Upper lobe of right lung (tissue), 1 donor: ENCODE measurements at regions not wholly inside any gene's neighbourhood (a gene's known extent, or its start where the extent isn't known, plus 50 kb on each side); places are given as distances from the start of the nearest gene placed in this dataset.

ENCODE experiments used
- ATAC-seq: fragments of 200-7000 bp; cut with Tn5 transposase; one replicate; pipeline ENCODE4 v1.9.1; 2020; ENCODE audit warnings: mild to moderate bottlenecking, moderate library complexity
- DNase-seq: peaks from one replicate; pipeline ENCODE4 v3.0.0-alpha.2; 2020
- H3K27ac ChIP-seq: fragments of 200-600 bp; one replicate; pipeline ENCODE4 v1.8.0; 2022
- H3K27me3 ChIP-seq: fragments of 200-600 bp; one replicate; pipeline ENCODE4 v1.8.0; 2022; ENCODE audit warnings: mild to moderate bottlenecking
- H3K36me3 ChIP-seq: fragments of 200-600 bp; one replicate; pipeline ENCODE4 v1.8.0; 2022
- H3K4me1 ChIP-seq: fragments of 200-600 bp; one replicate; pipeline ENCODE4 v1.8.0; 2022
- H3K4me3 ChIP-seq: fragments of 200-600 bp; one replicate; pipeline ENCODE4 v1.8.0; 2022; ENCODE audit warnings: mild to moderate bottlenecking
- H3K9me3 ChIP-seq: fragments of 200-600 bp; one replicate; pipeline ENCODE4 v1.8.0; 2022
- intact Hi-C: fragments of 100-400 bp; cut with DNase I; formaldehyde crosslinking; loops from one replicate; pipeline ENCODE4 v1.11.0; 2022
- TF ChIP-seq, protein P1 (sequence below): fragments of 200-600 bp; IDR thresholded peaks from one replicate; pipeline ENCODE4 v1.8.0; 2022; ENCODE audit warnings: antibody characterized with exemption
- donor health status: DM: no; HTN: yes; CAD: no; lungs with severe emphysema.

DNA sequence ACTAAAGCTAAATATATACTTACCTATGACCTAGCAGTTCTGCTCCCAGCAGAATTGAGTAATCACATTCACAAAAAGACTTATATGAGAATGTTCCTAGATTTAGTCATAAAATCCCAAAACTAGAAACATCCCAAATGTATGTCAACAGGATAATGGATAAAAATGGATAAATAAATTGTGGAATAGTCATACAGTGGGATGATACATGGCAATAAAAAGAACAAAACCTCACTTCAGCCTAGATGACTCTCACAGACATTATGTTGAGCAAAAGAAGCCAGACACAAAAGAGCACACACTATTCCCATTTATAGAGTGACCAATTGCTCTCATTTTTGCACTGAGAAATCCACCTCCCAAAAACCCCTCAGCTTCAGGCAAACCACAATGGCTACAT, 352.4 kb upstream of the HTR2A start:
- Histone ChIP-seq H3K27ac (no peak overlapping the region), H3K9me3 (no peaks in the 10 kb centered on the region), H3K36me3 (no peaks in the 10 kb centered on the region), H3K4me3 (no peak overlapping the region), H3K27me3 (no peaks in the 10 kb centered on the region), H3K4me1 (no peaks in the 10 kb centered on the region)
- intact Hi-C loops, result no loop called here
- TF ChIP-seq, protein P1, sequence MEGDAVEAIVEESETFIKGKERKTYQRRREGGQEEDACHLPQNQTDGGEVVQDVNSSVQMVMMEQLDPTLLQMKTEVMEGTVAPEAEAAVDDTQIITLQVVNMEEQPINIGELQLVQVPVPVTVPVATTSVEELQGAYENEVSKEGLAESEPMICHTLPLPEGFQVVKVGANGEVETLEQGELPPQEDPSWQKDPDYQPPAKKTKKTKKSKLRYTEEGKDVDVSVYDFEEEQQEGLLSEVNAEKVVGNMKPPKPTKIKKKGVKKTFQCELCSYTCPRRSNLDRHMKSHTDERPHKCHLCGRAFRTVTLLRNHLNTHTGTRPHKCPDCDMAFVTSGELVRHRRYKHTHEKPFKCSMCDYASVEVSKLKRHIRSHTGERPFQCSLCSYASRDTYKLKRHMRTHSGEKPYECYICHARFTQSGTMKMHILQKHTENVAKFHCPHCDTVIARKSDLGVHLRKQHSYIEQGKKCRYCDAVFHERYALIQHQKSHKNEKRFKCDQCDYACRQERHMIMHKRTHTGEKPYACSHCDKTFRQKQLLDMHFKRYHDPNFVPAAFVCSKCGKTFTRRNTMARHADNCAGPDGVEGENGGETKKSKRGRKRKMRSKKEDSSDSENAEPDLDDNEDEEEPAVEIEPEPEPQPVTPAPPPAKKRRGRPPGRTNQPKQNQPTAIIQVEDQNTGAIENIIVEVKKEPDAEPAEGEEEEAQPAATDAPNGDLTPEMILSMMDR, result no peak
- no peak for ATAC-seq
- no peak for DNase-seq

DNA sequence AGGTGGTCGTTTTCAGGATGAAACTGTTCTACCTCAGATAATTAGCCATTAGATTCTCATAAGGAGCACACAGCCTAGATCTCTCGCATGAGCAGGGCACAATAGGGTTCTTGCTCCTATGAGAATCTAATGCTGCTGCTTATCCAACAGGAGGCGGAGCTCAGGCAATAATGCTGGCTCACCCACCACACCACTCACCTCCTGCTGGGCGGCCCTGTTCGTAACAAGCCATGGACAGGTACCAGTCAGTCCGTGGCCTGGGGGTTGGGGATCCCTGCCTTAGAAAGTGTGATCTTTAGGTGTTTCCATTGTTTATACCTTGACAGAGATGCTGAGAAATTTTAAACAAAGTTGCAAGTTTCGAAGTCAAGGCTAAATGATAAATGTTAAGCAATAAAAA, 344.6 kb upstream of the HTR2A start:
- intact Hi-C loops, result no loop called here
- TF ChIP-seq, protein P1, result no peak
- no peak for DNase-seq
- Histone ChIP-seq H3K36me3 (no peaks in the 10 kb centered on the region), H3K4me1 (no peaks in the 10 kb centered on the region), H3K9me3 (no peaks in the 10 kb centered on the region), H3K27ac (no peak overlapping the region), H3K4me3 (no peak overlapping the region), H3K27me3 (no peaks in the 10 kb centered on the region)
- no peak for ATAC-seq

DNA sequence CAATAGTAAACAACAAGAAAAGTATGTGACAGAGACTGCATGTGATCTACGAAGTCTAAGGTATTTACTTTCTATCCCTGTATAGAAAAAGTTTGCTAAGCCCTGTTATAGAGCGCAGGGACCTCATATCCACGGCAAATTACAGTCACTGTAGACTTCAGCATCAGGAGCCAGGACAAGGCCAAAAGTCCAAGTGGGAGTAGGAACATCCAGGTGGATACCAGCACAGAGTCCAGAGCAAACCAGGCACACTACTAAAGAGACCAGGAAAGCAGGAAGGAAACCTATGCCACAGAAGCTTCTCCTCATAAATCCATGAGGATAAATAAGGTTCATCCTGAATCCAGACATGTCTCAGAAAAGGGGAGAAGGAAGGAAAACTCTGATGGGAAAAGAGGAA, 342.2 kb upstream of the HTR2A start:
- intact Hi-C loops, result no loop called here
- Histone ChIP-seq H3K27ac (no peak overlapping the region), H3K4me3 (no peak overlapping the region), H3K27me3 (no peaks in the 10 kb centered on the region), H3K9me3 (no peaks in the 10 kb centered on the region), H3K4me1 (no peaks in the 10 kb centered on the region), H3K36me3 (no peaks in the 10 kb centered on the region)
- TF ChIP-seq, protein P1, result no peak
- no peak for ATAC-seq
- no peak for DNase-seq

DNA sequence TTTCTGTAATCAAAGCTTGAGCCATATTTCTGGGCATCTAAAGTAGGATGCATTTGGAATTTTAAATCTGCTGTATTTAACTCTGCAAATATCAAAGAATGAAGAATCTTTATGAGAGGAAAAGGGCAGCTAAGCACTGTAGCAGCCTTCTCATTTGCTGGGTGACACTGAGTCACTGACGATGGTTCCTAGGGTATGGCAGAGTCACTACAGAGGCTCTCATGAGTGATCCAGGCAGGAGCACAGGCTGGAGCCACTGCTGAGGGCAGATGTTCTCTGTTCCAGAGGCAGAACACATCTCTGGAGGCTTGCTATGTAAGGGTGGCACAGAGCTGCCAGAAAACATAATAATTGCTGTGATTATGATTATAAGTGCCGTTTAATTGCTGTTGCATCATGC, 340.7 kb upstream of the HTR2A start:
- Histone ChIP-seq H3K4me1 (no peaks in the 10 kb centered on the region), H3K27ac (no peak overlapping the region), H3K36me3 (no peaks in the 10 kb centered on the region), H3K4me3 (no peak overlapping the region), H3K27me3 (no peaks in the 10 kb centered on the region), H3K9me3 (no peaks in the 10 kb centered on the region)
- DNase-seq, result no peak
- intact Hi-C loops, result no loop called here
- TF ChIP-seq, protein P1, result no peak
- ATAC-seq, result no peak

DNA sequence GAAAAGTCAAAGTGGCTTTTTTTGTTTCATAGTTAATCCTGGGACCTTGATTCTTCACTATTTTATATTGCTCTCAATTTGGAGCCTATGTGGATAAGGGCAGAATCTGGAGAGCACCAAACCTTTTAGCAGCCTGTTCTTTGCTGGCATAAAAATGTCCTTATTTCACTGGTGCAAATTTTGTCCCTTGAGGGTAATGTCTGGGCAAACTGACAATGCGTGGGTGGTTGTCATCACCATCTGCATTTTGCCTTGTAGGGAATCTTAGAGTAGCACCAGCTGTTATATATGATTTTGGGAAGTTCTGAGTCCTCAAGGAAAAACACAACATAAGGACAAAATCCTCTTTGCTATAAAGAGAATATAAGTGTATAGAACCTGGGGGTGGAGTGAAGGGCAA, 336.9 kb upstream of the HTR2A start:
- Histone ChIP-seq H3K9me3 (no peaks in the 10 kb centered on the region), H3K27me3 (no peaks in the 10 kb centered on the region), H3K4me1 (no peaks in the 10 kb centered on the region), H3K36me3 (no peaks in the 10 kb centered on the region), H3K27ac (no peak overlapping the region), H3K4me3 (no peak overlapping the region)
- DNase-seq (no peak), ATAC-seq (no peak)
- intact Hi-C loops, result no loop called here
- TF ChIP-seq, protein P1, result no peak

DNA sequence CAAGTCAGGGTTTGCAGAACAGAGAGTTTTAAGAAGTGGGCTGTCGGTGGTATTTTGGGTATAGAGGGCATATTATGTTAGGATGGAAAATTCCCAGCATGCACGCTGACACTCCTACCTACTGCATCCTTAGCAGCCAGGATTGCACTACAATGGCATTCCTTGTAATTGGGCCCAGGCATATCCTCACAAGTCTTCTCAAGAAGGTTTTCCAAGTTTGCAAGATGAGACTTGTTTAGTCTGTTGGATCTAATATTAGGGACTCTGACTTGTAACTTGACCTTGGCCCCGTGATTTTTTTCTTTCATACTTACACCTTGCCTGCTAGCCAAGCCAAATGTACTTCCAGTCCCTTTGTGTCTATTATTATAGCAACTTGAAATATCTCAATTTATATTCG, 335.7 kb upstream of the HTR2A start:
- DNase-seq, result no peak

More for the DNA sequence above, 335.7 kb upstream of the HTR2A start:
- Histone ChIP-seq H3K4me3 (no peak overlapping the region), H3K4me1 (no peaks in the 10 kb centered on the region), H3K27me3 (no peaks in the 10 kb centered on the region), H3K27ac (no peak overlapping the region), H3K9me3 (no peaks in the 10 kb centered on the region), H3K36me3 (no peaks in the 10 kb centered on the region)
- ATAC-seq, result no peak
- TF ChIP-seq, protein P1, result no peak
- intact Hi-C loops, result no loop called here
